ENCODE measurements at regions not wholly inside any gene's neighbourhood (a gene's known extent, or its start where the extent isn't known, plus 50 kb on each side); places are given as distances from the start of the nearest gene placed in this dataset.

GRCh38 chr5:38655691-38656090 lies 99.2 kb upstream of the LIFR start:
- no peaks in the 10 kb centered on the region for H3K27me3 ChIP-seq (replicated peaks)

GRCh38 chr5:38656568-38656967 lies 100.1 kb upstream of the LIFR start:
- H3K4me3 ChIP-seq, result no peak overlapping the region
- peaks cover 13% of the 10 kb centered on the region for H3K4me1 ChIP-seq (replicated peaks)
- H3K36me3 ChIP-seq, result no peaks in the 10 kb centered on the region
- no peaks in the 10 kb centered on the region for H3K27me3 ChIP-seq (replicated peaks)
- no peak for DNase-seq (ENCODE audit: low read depth in 1 of 2, low spot score in 2 of 2)
- no peak overlapping the region for H3K27ac ChIP-seq
- no peaks in the 10 kb centered on the region for H3K9me3 ChIP-seq (replicated peaks)

More at GRCh38 chr5:38655691-38656090, 99.2 kb upstream of the LIFR start:
- Histone ChIP-seq H3K9me3 (replicated peaks) (no peaks in the 10 kb centered on the region), H3K4me1 (replicated peaks) (peaks cover 18% of the 10 kb centered on the region), H3K36me3 (no peaks in the 10 kb centered on the region), H3K27ac (no peak overlapping the region), H3K4me3 (no peak overlapping the region)
- DNase-seq (ENCODE audit: low read depth in 1 of 2, low spot score in 2 of 2), result no peak

DNA sequence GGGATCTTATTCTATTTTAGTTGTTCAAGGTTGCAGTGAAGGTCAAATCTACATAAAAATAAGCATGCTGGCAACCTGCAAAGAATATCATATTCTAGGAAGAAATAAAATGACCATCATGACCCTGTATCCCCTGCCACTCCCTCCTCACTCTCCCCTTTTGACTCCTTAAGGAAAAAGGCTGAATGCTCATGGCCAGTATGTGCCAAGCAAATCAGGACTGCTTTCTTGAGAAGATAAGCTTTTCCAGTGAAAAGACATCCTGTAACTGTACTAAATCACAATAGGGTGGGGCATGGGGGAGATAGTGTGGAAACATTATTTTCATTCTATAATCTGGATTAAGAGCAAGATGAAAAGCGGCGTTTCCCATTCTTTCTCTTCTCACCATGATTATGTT lies 100.6 kb upstream of the LIFR start:
- no peaks in the 10 kb centered on the region for H3K9me3 ChIP-seq (replicated peaks)
- DNase-seq (ENCODE audit: low read depth in 1 of 2, low spot score in 2 of 2), result no peak

GRCh38 chr5:38660194-38660668 lies 103.8 kb upstream of the LIFR start:
- Histone ChIP-seq H3K36me3 (no peaks in the 10 kb centered on the region), H3K27ac (no peak overlapping the region), H3K4me1 (replicated peaks) (peaks cover 10% of the 10 kb centered on the region), H3K4me3 (no peak overlapping the region), H3K9me3 (replicated peaks) (no peaks in the 10 kb centered on the region), H3K27me3 (replicated peaks) (no peaks in the 10 kb centered on the region)
- no peak for DNase-seq (ENCODE audit: low read depth in 1 of 2, low spot score in 2 of 2)

More for the DNA sequence above, 100.6 kb upstream of the LIFR start:
- no peak overlapping the region for H3K27ac ChIP-seq
- H3K4me1 ChIP-seq (replicated peaks), result peaks cover 13% of the 10 kb centered on the region
- H3K36me3 ChIP-seq, result no peaks in the 10 kb centered on the region
- no peaks in the 10 kb centered on the region for H3K27me3 ChIP-seq (replicated peaks)
- H3K4me3 ChIP-seq, result no peak overlapping the region

GRCh38 chr5:38662090-38662489 lies 105.6 kb upstream of the LIFR start:
- DNase-seq (ENCODE audit: low read depth in 1 of 2, low spot score in 2 of 2), result no peak
- Histone ChIP-seq H3K36me3 (no peaks in the 10 kb centered on the region), H3K4me3 (no peak overlapping the region), H3K27me3 (replicated peaks) (no peaks in the 10 kb centered on the region), H3K9me3 (replicated peaks) (no peaks in the 10 kb centered on the region), H3K4me1 (replicated peaks) (peaks cover 10% of the 10 kb centered on the region), H3K27ac (no peak overlapping the region)

- H3K36me3 ChIP-seq, result no peaks in the 10 kb centered on the region
- H3K27me3 ChIP-seq (replicated peaks), result no peaks in the 10 kb centered on the region
- H3K27ac ChIP-seq, result no peak overlapping the region
- DNase-seq (ENCODE audit: low read depth in 1 of 2, low spot score in 2 of 2), result no peak
- no peak overlapping the region for H3K4me3 ChIP-seq
- peaks cover 10% of the 10 kb centered on the region for H3K4me1 ChIP-seq (replicated peaks)
- H3K9me3 ChIP-seq (replicated peaks), result no peaks in the 10 kb centered on the region
These were observed 106.8 kb upstream of the LIFR start for GRCh38 chr5:38663249-38663648.

GRCh38 chr5:38666668-38667498 lies 110.4 kb upstream of the LIFR start:
- peak in 1 of 2 experiments; percentile 29 for DNase-seq (ENCODE audit: low read depth in 1 of 2, low spot score in 2 of 2)
- no peaks in the 10 kb centered on the region for H3K9me3 ChIP-seq (replicated peaks)
- H3K36me3 ChIP-seq, result no peaks in the 10 kb centered on the region
- H3K27ac ChIP-seq, result no peak overlapping the region
- no peak overlapping the region for H3K4me3 ChIP-seq
- H3K27me3 ChIP-seq (replicated peaks), result no peaks in the 10 kb centered on the region
- peaks cover 22% of the 10 kb centered on the region for H3K4me1 ChIP-seq (replicated peaks)

DNA sequence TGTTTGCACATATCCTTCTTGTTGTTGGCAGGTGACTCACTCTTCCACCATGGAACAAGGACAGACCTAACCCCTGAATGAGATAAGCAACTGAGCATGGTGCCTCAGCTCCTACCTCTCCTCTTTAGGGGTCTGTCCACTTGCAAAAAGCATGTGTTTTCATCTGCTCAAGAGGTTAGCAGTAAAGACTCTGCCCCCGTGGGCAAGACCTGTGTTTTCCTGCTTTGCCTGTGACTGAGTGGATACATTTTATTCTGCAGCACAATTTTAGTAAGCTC lies 111.0 kb upstream of the LIFR start:
- no peak for DNase-seq (ENCODE audit: low read depth in 1 of 2, low spot score in 2 of 2)
- Histone ChIP-seq H3K27ac (no peak overlapping the region), H3K4me3 (no peak overlapping the region), H3K4me1 (replicated peaks) (peaks cover 22% of the 10 kb centered on the region), H3K9me3 (replicated peaks) (no peaks in the 10 kb centered on the region), H3K27me3 (replicated peaks) (no peaks in the 10 kb centered on the region), H3K36me3 (no peaks in the 10 kb centered on the region)

DNA sequence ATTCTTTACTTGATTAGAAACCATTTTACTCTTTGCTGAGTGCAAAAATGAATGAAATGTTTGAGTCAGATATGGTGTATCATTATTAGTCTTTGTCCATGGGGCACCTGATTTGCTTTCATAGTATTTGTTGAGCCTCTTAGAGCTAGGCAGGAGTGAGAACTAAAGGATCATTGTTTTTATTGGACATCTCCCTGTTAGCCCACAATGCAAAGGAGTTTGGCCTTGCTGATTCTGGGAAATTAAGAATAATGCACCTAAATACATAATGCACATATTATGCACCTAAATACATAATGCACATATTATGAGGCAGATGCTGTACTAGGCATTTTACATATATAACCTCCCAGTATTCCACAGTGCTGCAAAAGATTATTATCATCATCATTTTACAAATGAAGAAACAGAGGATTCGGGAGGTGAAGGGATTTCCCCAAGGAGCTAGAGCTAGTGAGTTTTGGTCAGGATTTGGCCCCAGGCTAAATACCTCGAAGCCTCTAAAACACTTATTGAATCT lies 113.0 kb upstream of the LIFR start:
- Histone ChIP-seq H3K4me1 (replicated peaks) (peaks cover 39% of the 10 kb centered on the region), H3K27me3 (replicated peaks) (no peaks in the 10 kb centered on the region), H3K27ac (no peak overlapping the region), H3K36me3 (no peaks in the 10 kb centered on the region), H3K4me3 (no peak overlapping the region), H3K9me3 (replicated peaks) (no peaks in the 10 kb centered on the region)
- DNase-seq (ENCODE audit: low read depth in 1 of 2, low spot score in 2 of 2), result no peak

GRCh38 chr5:38670066-38670465 lies 113.6 kb upstream of the LIFR start:
- Histone ChIP-seq H3K9me3 (replicated peaks) (no peaks in the 10 kb centered on the region), H3K36me3 (no peaks in the 10 kb centered on the region), H3K27me3 (replicated peaks) (no peaks in the 10 kb centered on the region), H3K4me1 (replicated peaks) (peaks cover 39% of the 10 kb centered on the region), H3K27ac (no peak overlapping the region), H3K4me3 (no peak overlapping the region)
- DNase-seq (ENCODE audit: low read depth in 1 of 2, low spot score in 2 of 2), result no peak

- Histone ChIP-seq H3K9me3 (replicated peaks) (no peaks in the 10 kb centered on the region), H3K4me1 (replicated peaks) (peaks cover 39% of the 10 kb centered on the region), H3K4me3 (no peak overlapping the region), H3K36me3 (no peaks in the 10 kb centered on the region), H3K27ac (no peak overlapping the region), H3K27me3 (replicated peaks) (no peaks in the 10 kb centered on the region)
- DNase-seq (ENCODE audit: low read depth in 1 of 2, low spot score in 2 of 2), result peak in 1 of 2 experiments; percentile 15
These were observed 114.4 kb upstream of the LIFR start for GRCh38 chr5:38670878-38671277.

DNA sequence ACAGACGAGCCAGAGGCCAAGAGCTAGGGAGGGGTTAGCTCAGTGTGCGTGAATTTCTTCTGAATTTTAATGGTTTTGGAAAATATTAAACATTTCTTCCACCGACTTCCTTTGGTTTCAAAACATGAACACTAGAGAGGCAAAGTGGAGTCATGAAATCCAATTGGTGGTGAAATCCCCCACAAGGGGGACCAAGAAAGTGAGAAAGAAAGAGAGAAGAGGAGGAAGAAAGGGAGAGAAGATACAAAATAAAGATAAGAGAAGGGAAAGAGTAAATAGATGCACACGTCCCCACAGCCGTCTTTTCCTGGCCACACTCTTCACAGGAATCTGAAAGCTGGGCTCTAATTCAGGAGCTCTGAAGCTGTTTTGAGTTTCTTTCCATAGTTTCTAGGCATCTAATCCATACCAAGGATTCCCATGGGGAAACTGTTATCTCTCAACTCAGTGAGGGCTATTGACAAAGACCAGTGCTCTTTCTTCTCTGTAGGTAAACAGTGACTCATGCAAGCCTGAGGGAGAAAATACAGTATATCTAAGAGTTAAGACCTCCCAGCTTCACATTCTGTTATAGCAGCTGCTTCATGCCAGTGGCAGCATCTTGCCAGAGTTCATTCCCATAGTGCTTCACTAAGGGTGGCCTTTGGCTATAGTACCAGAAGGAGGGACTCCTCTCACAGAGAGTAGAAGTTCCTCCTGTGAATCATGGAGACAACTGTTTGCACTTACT lies 115.8 kb upstream of the LIFR start:
- DNase-seq (ENCODE audit: low read depth in 1 of 2, low spot score in 2 of 2), result peak; percentile 80 to 97
- Histone ChIP-seq H3K4me1 (replicated peaks) (peaks cover 39% of the 10 kb centered on the region), H3K9me3 (replicated peaks) (no peaks in the 10 kb centered on the region), H3K27ac (peak overlapping the region; percentile 70), H3K36me3 (no peaks in the 10 kb centered on the region), H3K27me3 (replicated peaks) (no peaks in the 10 kb centered on the region), H3K4me3 (no peak overlapping the region)

- H3K4me3 ChIP-seq, result no peak overlapping the region
- H3K27me3 ChIP-seq (replicated peaks), result no peaks in the 10 kb centered on the region
- peak in 1 of 2 experiments; percentile 14 for DNase-seq (ENCODE audit: low read depth in 1 of 2, low spot score in 2 of 2)
These were observed 117.2 kb upstream of the LIFR start for GRCh38 chr5:38673671-38674071.

GRCh38 chr5:38675443-38675842 lies 119.0 kb upstream of the LIFR start:
- DNase-seq (ENCODE audit: low read depth in 1 of 2, low spot score in 2 of 2), result no peak
- H3K27me3 ChIP-seq (replicated peaks), result no peaks in the 10 kb centered on the region
- no peak overlapping the region for H3K27ac ChIP-seq
- H3K9me3 ChIP-seq (replicated peaks), result no peaks in the 10 kb centered on the region
- H3K36me3 ChIP-seq, result no peaks in the 10 kb centered on the region
- H3K4me3 ChIP-seq, result no peak overlapping the region
- peaks cover 38% of the 10 kb centered on the region for H3K4me1 ChIP-seq (replicated peaks)

More at GRCh38 chr5:38673671-38674071, 117.2 kb upstream of the LIFR start:
- no peaks in the 10 kb centered on the region for H3K9me3 ChIP-seq (replicated peaks)
- peaks cover 39% of the 10 kb centered on the region for H3K4me1 ChIP-seq (replicated peaks)
- no peak overlapping the region for H3K27ac ChIP-seq
- no peaks in the 10 kb centered on the region for H3K36me3 ChIP-seq

All from SJSA1 (cell line).